Parathyroid adenoma (tissue), 2 donors: ENCODE measurements at regions not wholly inside any gene's neighbourhood (a gene's known extent, or its start where the extent isn't known, plus 50 kb on each side); places are given as distances from the start of the nearest gene placed in this dataset.

ENCODE experiments used
- H2AFZ ChIP-seq: fragments of 300-600 bp; sonication (generic); one replicate; pipeline ENCODE4 v1.7.0; 2017; ENCODE audit warnings: antibody characterized with exemption, mild to moderate bottlenecking
- H3K27ac ChIP-seq: fragments of 300-600 bp; sonication (generic); one replicate; pipeline ENCODE4 v1.7.0; 2017
- H3K27me3 ChIP-seq: fragments of 300-600 bp; sonication (generic); one replicate; pipeline ENCODE4 v1.7.0; 2017; ENCODE audit warnings: low read length; ENCODE audit not compliant: control insufficient read depth, insufficient read depth
- H3K36me3 ChIP-seq: fragments of 300-600 bp; sonication (generic); one replicate; pipeline ENCODE4 v1.7.0; 2017; ENCODE audit warnings: low read length; ENCODE audit not compliant: control insufficient read depth, insufficient read depth
- H3K4me1 ChIP-seq: fragments of 300-600 bp; sonication (generic); one replicate; pipeline ENCODE4 v1.7.0; 2017; ENCODE audit warnings: control low read depth
- H3K4me2 ChIP-seq: fragments of 300-600 bp; sonication (generic); one replicate; pipeline ENCODE4 v1.7.0; 2017; ENCODE audit warnings: low read length
- H3K4me3 ChIP-seq: fragments of 300-600 bp; sonication (generic); one replicate; pipeline ENCODE4 v1.7.0; 2017; ENCODE audit warnings: low read depth, low read length
- H3K79me2 ChIP-seq: fragments of 300-600 bp; sonication (generic); one replicate; pipeline ENCODE4 v1.7.0; 2017; ENCODE audit warnings: control low read depth
- H3K9ac ChIP-seq: fragments of 300-600 bp; sonication (generic); one replicate; pipeline ENCODE4 v1.7.0; 2017; ENCODE audit warnings: mild to moderate bottlenecking
- H3K9me3 ChIP-seq: fragments of 300-600 bp; sonication (generic); one replicate; pipeline ENCODE4 v1.7.0; 2017; ENCODE audit warnings: low read length; ENCODE audit not compliant: control insufficient read depth
- TF ChIP-seq, protein P1 (sequence below): fragments of 300-600 bp; sonication (generic); IDR thresholded peaks from one replicate; pipeline ENCODE4 v1.7.0; 2017; ENCODE audit warnings: antibody characterized with exemption, mild to moderate bottlenecking
- donor health status: primary hyperparathyroidism.

GRCh38 chr4:163878336-163879121, 384.0 kb downstream of the TMA16 start:
- Histone ChIP-seq H2AFZ (no peak overlapping the region), H3K27ac (no peak overlapping the region), H3K4me1 (no peaks in the 10 kb centered on the region), H3K4me2 (no peak overlapping the region), H3K9me3 (no peaks in the 10 kb centered on the region), H3K79me2 (no peaks in the 10 kb centered on the region), H3K9ac (no peak overlapping the region), H3K27me3 (no peaks in the 10 kb centered on the region), H3K4me3 (no peak overlapping the region), H3K36me3 (no peaks in the 10 kb centered on the region)
- TF ChIP-seq, protein P1, sequence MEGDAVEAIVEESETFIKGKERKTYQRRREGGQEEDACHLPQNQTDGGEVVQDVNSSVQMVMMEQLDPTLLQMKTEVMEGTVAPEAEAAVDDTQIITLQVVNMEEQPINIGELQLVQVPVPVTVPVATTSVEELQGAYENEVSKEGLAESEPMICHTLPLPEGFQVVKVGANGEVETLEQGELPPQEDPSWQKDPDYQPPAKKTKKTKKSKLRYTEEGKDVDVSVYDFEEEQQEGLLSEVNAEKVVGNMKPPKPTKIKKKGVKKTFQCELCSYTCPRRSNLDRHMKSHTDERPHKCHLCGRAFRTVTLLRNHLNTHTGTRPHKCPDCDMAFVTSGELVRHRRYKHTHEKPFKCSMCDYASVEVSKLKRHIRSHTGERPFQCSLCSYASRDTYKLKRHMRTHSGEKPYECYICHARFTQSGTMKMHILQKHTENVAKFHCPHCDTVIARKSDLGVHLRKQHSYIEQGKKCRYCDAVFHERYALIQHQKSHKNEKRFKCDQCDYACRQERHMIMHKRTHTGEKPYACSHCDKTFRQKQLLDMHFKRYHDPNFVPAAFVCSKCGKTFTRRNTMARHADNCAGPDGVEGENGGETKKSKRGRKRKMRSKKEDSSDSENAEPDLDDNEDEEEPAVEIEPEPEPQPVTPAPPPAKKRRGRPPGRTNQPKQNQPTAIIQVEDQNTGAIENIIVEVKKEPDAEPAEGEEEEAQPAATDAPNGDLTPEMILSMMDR = no peak

- H3K36me3 ChIP-seq = no peaks in the 10 kb centered on the region
- H3K9ac ChIP-seq = no peak overlapping the region
- H3K79me2 ChIP-seq = no peaks in the 10 kb centered on the region
- H3K4me3 ChIP-seq = no peak overlapping the region
- H3K27ac ChIP-seq = no peak overlapping the region
- TF ChIP-seq, protein P1 = no peak
- no peak overlapping the region for H3K4me2 ChIP-seq
- H3K9me3 ChIP-seq = no peaks in the 10 kb centered on the region
- H3K4me1 ChIP-seq = no peaks in the 10 kb centered on the region
- H2AFZ ChIP-seq = no peak overlapping the region
- H3K27me3 ChIP-seq = no peaks in the 10 kb centered on the region
Observed at GRCh38 chr4:163892417-163892816, 397.9 kb downstream of the TMA16 start.

- no peak overlapping the region for H3K27ac ChIP-seq
- no peaks in the 10 kb centered on the region for H3K27me3 ChIP-seq
- no peaks in the 10 kb centered on the region for H3K36me3 ChIP-seq
- no peak overlapping the region for H3K4me2 ChIP-seq
- no peak overlapping the region for H3K4me3 ChIP-seq
- TF ChIP-seq, protein P1 = no peak
- no peaks in the 10 kb centered on the region for H3K79me2 ChIP-seq
- H3K4me1 ChIP-seq = no peaks in the 10 kb centered on the region
- no peaks in the 10 kb centered on the region for H3K9me3 ChIP-seq
- H2AFZ ChIP-seq = no peak overlapping the region
- no peak overlapping the region for H3K9ac ChIP-seq
Observed at GRCh38 chr4:163895378-163896005, 401.0 kb downstream of the TMA16 start.

DNA sequence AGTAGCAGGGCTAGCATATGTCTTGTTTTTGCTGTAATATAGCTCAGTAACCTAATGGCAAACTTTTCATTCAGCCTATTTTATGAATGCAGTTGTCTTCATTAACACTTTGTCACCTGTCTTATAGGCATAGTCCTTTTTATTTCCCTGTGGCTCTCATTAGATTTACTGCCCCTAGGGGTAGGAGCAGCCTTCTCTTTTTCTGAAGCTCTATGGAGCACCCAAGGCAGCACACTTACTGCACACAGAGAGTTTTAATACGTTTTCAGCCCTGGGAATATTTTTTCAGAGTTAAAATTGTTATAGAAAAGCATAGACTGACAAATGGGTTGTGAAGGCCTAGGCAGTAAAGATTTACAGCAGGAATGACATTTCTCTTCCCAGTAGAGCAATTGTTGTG, 406.8 kb downstream of the TMA16 start:
- no peak overlapping the region for H2AFZ ChIP-seq
- H3K4me3 ChIP-seq = no peak overlapping the region
- H3K79me2 ChIP-seq = no peaks in the 10 kb centered on the region
- no peak overlapping the region for H3K4me2 ChIP-seq
- H3K9ac ChIP-seq = no peak overlapping the region
- TF ChIP-seq, protein P1 = no peak
- no peaks in the 10 kb centered on the region for H3K27me3 ChIP-seq
- H3K36me3 ChIP-seq = no peaks in the 10 kb centered on the region
- no peaks in the 10 kb centered on the region for H3K4me1 ChIP-seq
- no peaks in the 10 kb centered on the region for H3K9me3 ChIP-seq
- no peak overlapping the region for H3K27ac ChIP-seq

GRCh38 chr4:163902417-163902816, 407.9 kb downstream of the TMA16 start:
- Histone ChIP-seq H3K27ac (no peak overlapping the region), H3K79me2 (no peaks in the 10 kb centered on the region), H3K4me1 (no peaks in the 10 kb centered on the region), H3K9me3 (no peaks in the 10 kb centered on the region), H3K4me2 (no peak overlapping the region), H2AFZ (no peak overlapping the region), H3K4me3 (no peak overlapping the region), H3K9ac (no peak overlapping the region), H3K36me3 (no peaks in the 10 kb centered on the region), H3K27me3 (no peaks in the 10 kb centered on the region)
- TF ChIP-seq, protein P1 = no peak
